ENCODE measurements at regions not wholly inside any gene's neighbourhood (a gene's known extent, or its start where the extent isn't known, plus 50 kb on each side); places are given as distances from the start of the nearest gene placed in this dataset.

DNA sequence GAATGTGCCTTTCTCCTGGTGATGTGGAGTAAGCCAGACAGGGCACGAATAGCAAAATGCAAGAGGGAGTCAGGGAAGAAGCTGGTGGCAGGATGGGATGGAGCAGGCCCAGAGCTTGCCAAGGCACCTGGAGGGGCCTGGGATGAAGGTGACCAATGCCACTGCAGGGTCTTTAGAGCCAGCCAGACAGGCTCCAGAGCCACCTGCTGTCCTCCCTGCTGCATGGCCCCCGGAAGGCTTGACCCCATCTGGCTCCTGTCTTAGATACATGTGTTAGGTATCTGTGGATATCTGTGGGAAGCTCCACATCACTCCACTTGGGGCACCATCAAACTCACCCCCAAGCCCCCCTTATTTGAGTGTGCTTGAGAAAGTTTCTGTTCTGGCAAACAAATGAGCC, 99.9 kb upstream of the ATL2 start:
- Histone ChIP-seq H2AFZ (ENCODE audit: low read length) (no peak overlapping the region), H3K27me3 (ENCODE audit: control insufficient read depth in 1 of 2, insufficient read depth in 2 of 2, low read length in 2 of 2) (peaks cover 1 to 8% of the 10 kb centered on the region in 2 experiments; a peak in 2 of 5 replicates), H3K79me2 (ENCODE audit: insufficient read depth, low read length) (no peaks in the 10 kb centered on the region), H3K9ac (ENCODE audit: insufficient read depth, low read depth, low read length) (no peak overlapping the region), H4K20me1 (ENCODE audit: insufficient read depth, low read length) (no peaks in the 10 kb centered on the region), H3K4me2 (ENCODE audit: low read depth, low read length) (no peak overlapping the region), H3K9me3 (ENCODE audit: low read length) (peaks cover 15% of the 10 kb centered on the region), H3K4me1 (ENCODE audit: insufficient read depth, low read length) (peaks cover 15% of the 10 kb centered on the region), H3K27ac (ENCODE audit: extremely low read length, insufficient read depth, low read length) (no peak overlapping the region), H3K36me3 (replicated peaks in 1 of 2; ENCODE audit: control insufficient read depth in 1 of 2, insufficient read depth in 2 of 2, low read length in 2 of 2) (no peaks in the 10 kb centered on the region), H3K4me3 (replicated peaks in 1 of 3; ENCODE audit: insufficient read depth in 1 of 3, low read depth in 2 of 3, low read length in 3 of 3) (no peak overlapping the region)
- ChIA-PET CTCF (ENCODE audit: low intra/inter-chr PET ratio, low total read pairs) (no interaction called here), POLR2A (no interaction called here)
- intact Hi-C loops (cut with micrococcal nuclease; ENCODE audit: unreplicated experiment) (no loop called here), in situ Hi-C loops (cut with HindIII; ENCODE audit: extremely low pct_ligation_motif_present, low pct_unique_long_range_greater_than_20kb) (no loop called here)
- TF ChIP-seq IKZF4 (CRISPR knock-in tag; IDR thresholded peaks at IDR 0.05; ENCODE audit: borderline replicate concordance, low read depth, not compliant biosample characterization) (no peak), STAG1 (CRISPR knock-in tag; IDR thresholded peaks at IDR 0.05) (peak; percentile 40)
- TF ChIP-seq, protein P1, sequence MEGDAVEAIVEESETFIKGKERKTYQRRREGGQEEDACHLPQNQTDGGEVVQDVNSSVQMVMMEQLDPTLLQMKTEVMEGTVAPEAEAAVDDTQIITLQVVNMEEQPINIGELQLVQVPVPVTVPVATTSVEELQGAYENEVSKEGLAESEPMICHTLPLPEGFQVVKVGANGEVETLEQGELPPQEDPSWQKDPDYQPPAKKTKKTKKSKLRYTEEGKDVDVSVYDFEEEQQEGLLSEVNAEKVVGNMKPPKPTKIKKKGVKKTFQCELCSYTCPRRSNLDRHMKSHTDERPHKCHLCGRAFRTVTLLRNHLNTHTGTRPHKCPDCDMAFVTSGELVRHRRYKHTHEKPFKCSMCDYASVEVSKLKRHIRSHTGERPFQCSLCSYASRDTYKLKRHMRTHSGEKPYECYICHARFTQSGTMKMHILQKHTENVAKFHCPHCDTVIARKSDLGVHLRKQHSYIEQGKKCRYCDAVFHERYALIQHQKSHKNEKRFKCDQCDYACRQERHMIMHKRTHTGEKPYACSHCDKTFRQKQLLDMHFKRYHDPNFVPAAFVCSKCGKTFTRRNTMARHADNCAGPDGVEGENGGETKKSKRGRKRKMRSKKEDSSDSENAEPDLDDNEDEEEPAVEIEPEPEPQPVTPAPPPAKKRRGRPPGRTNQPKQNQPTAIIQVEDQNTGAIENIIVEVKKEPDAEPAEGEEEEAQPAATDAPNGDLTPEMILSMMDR (CRISPR knock-in tag; IDR thresholded peaks at IDR 0.05) = peak; percentile 53
- 94% methylated on average over 1 of the region's 2 CpGs for WGBS (ENCODE audit: low lambda C conversion rate)
- no TSS peak for BruUV-seq (replicated peaks)
- peak; percentile 46 for ATAC-seq
- no peak for DNase-seq (ENCODE audit: low spot score)
- no peak for FAIRE-seq

DNA sequence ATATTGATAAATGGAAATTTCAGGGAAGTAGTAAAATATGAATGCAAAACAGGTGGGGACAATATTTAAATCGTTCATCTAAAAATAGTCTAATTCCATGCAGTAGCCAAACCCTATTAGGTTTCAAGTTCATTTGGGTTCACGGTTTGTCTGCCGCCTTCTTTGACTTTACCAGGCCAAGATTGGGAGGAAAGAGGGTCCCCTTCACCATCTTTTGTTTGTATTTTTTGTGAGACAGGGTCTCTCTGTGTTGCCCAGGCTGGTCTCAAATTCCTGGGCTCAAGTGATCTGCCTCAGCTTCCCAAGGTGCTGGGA, 98.5 kb upstream of the ATL2 start:
- H3K4me3 ChIP-seq (replicated peaks in 1 of 3; ENCODE audit: insufficient read depth in 1 of 3, low read depth in 2 of 3, low read length in 3 of 3) = no peak overlapping the region
- peaks cover 1 to 11% of the 10 kb centered on the region in 2 experiments; a peak in 3 of 5 replicates for H3K27me3 ChIP-seq (ENCODE audit: control insufficient read depth in 1 of 2, insufficient read depth in 2 of 2, low read length in 2 of 2)
- H3K9ac ChIP-seq (ENCODE audit: insufficient read depth, low read depth, low read length) = no peak overlapping the region
- ChIA-PET POLR2A (interaction anchor here (1.5 kb wide), 1 partner anchor 22 kb away, joined by 11 read pairs; no protein-coding TSS in a partner anchor), CTCF (ENCODE audit: low intra/inter-chr PET ratio, low total read pairs) (interaction anchor here (1.1 kb wide), 1 partner anchor 160 kb away, joined by 4 read pairs; no protein-coding TSS in a partner anchor)
- intact Hi-C loops (cut with micrococcal nuclease; ENCODE audit: unreplicated experiment) = no loop called here
- H3K79me2 ChIP-seq (ENCODE audit: insufficient read depth, low read length) = no peaks in the 10 kb centered on the region
- ATAC-seq (no peak), DNase-seq (ENCODE audit: low spot score) (no peak), FAIRE-seq (no peak)
- in situ Hi-C loops (cut with HindIII; ENCODE audit: extremely low pct_ligation_motif_present, low pct_unique_long_range_greater_than_20kb) = no loop called here
- no peak overlapping the region for H3K27ac ChIP-seq (ENCODE audit: extremely low read length, insufficient read depth, low read length)
- peaks cover 15% of the 10 kb centered on the region for H3K4me1 ChIP-seq (ENCODE audit: insufficient read depth, low read length)
- no peaks in the 10 kb centered on the region for H3K36me3 ChIP-seq (replicated peaks in 1 of 2; ENCODE audit: control insufficient read depth in 1 of 2, insufficient read depth in 2 of 2, low read length in 2 of 2)
- BruUV-seq (replicated peaks) = no TSS peak
- H2AFZ ChIP-seq (ENCODE audit: low read length) = no peak overlapping the region
- H4K20me1 ChIP-seq (ENCODE audit: insufficient read depth, low read length) = no peaks in the 10 kb centered on the region
- TF ChIP-seq, protein P2, sequence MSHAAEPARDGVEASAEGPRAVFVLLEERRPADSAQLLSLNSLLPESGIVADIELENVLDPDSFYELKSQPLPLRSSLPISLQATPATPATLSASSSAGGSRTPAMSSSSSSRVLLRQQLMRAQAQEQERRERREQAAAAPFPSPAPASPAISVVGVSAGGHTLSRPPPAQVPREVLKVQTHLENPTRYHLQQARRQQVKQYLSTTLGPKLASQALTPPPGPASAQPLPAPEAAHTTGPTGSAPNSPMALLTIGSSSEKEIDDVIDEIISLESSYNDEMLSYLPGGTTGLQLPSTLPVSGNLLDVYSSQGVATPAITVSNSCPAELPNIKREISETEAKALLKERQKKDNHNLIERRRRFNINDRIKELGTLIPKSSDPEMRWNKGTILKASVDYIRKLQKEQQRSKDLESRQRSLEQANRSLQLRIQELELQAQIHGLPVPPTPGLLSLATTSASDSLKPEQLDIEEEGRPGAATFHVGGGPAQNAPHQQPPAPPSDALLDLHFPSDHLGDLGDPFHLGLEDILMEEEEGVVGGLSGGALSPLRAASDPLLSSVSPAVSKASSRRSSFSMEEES (CRISPR knock-in tag; IDR thresholded peaks at IDR 0.05) = 0 out of 2 replicates have a peak, but pooled peaks have one; percentile 3
- TF ChIP-seq KDM4B (CRISPR knock-in tag; IDR thresholded peaks at IDR 0.05) (no peak), ETV5 (CRISPR knock-in tag; IDR thresholded peaks at IDR 0.05; ENCODE audit: borderline replicate concordance) (no peak), MLLT10 (CRISPR knock-in tag; IDR thresholded peaks at IDR 0.05) (no peak), ZNF264 (CRISPR knock-in tag; IDR thresholded peaks at IDR 0.05) (0 out of 2 replicates have a peak, but pooled peaks have one; percentile 6), THYN1 (CRISPR knock-in tag; IDR thresholded peaks at IDR 0.05; ENCODE audit: borderline replicate concordance, low read depth) (no peak), SIN3B (IDR thresholded peaks at IDR 0.05; ENCODE audit: low read length) (no peak), SMC3 (IDR thresholded peaks at IDR 0.05; ENCODE audit: low read length) (no peak), ZSCAN21 (CRISPR knock-in tag; IDR thresholded peaks at IDR 0.05; ENCODE audit: borderline replicate concordance) (no peak), IKZF4 (CRISPR knock-in tag; IDR thresholded peaks at IDR 0.05; ENCODE audit: borderline replicate concordance, low read depth, not compliant biosample characterization) (no peak), RAD51 (IDR thresholded peaks at IDR 0.05; ENCODE audit: borderline replicate concordance) (no peak), NFIC (IDR thresholded peaks at IDR 0.05; ENCODE audit: low read length) (0 out of 2 replicates have a peak, but pooled peaks have one; percentile 10), ZBTB42 (CRISPR knock-in tag; IDR thresholded peaks at IDR 0.05) (0 out of 2 replicates have a peak, but pooled peaks have one; percentile 41)
- WGBS (ENCODE audit: low lambda C conversion rate) = 58% methylated on average over 3 of the region's 3 CpGs
- H3K9me3 ChIP-seq (ENCODE audit: low read length) = peaks cover 6% of the 10 kb centered on the region
- H3K4me2 ChIP-seq (ENCODE audit: low read depth, low read length) = peak overlapping the region; percentile 38
